ENCODE measurements at regions not wholly inside any gene's neighbourhood (a gene's known extent, or its start where the extent isn't known, plus 50 kb on each side); places are given as distances from the start of the nearest gene placed in this dataset.

- DNase-seq (ENCODE audit: low spot score) = no peak
- no peak for TF ChIP-seq CDX4 (CRISPR knock-in tag; IDR thresholded peaks at IDR 0.05; ENCODE audit: borderline replicate concordance)
- TF ChIP-seq FOXJ3 (CRISPR knock-in tag; IDR thresholded peaks at IDR 0.05; ENCODE audit: borderline replicate concordance) = no peak
- TF ChIP-seq, protein P1, sequence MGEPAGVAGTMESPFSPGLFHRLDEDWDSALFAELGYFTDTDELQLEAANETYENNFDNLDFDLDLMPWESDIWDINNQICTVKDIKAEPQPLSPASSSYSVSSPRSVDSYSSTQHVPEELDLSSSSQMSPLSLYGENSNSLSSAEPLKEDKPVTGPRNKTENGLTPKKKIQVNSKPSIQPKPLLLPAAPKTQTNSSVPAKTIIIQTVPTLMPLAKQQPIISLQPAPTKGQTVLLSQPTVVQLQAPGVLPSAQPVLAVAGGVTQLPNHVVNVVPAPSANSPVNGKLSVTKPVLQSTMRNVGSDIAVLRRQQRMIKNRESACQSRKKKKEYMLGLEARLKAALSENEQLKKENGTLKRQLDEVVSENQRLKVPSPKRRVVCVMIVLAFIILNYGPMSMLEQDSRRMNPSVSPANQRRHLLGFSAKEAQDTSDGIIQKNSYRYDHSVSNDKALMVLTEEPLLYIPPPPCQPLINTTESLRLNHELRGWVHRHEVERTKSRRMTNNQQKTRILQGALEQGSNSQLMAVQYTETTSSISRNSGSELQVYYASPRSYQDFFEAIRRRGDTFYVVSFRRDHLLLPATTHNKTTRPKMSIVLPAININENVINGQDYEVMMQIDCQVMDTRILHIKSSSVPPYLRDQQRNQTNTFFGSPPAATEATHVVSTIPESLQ (CRISPR knock-in tag; IDR thresholded peaks at IDR 0.05) = no peak
- no peak for TF ChIP-seq E2F4 (CRISPR knock-in tag; IDR thresholded peaks at IDR 0.05; ENCODE audit: borderline replicate concordance, low read depth)
- TF ChIP-seq ZNF138 (CRISPR knock-in tag; conservative IDR thresholded peaks at IDR 0.05) = no peak
- no peak for TF ChIP-seq STAT6 (CRISPR knock-in tag; conservative IDR thresholded peaks at IDR 0.05; ENCODE audit: low read depth)
- TF ChIP-seq NFYB (CRISPR knock-in tag; conservative IDR thresholded peaks at IDR 0.05; ENCODE audit: low read depth) = no peak
- TF ChIP-seq FOXK1 (CRISPR knock-in tag; IDR thresholded peaks at IDR 0.05) = no peak
- no peak for TF ChIP-seq ZNF232 (CRISPR knock-in tag; IDR thresholded peaks at IDR 0.05)
- TF ChIP-seq, protein P2, sequence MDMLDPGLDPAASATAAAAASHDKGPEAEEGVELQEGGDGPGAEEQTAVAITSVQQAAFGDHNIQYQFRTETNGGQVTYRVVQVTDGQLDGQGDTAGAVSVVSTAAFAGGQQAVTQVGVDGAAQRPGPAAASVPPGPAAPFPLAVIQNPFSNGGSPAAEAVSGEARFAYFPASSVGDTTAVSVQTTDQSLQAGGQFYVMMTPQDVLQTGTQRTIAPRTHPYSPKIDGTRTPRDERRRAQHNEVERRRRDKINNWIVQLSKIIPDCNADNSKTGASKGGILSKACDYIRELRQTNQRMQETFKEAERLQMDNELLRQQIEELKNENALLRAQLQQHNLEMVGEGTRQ (CRISPR knock-in tag; IDR thresholded peaks at IDR 0.05) = no peak
- no peak for TF ChIP-seq EMX1 (CRISPR knock-in tag; IDR thresholded peaks at IDR 0.05)
- TF ChIP-seq NR1H2 (CRISPR knock-in tag; IDR thresholded peaks at IDR 0.05) = no peak
- TF ChIP-seq ZBTB21 (CRISPR knock-in tag; IDR thresholded peaks at IDR 0.05; ENCODE audit: borderline replicate concordance) = no peak
- TF ChIP-seq, protein P3, sequence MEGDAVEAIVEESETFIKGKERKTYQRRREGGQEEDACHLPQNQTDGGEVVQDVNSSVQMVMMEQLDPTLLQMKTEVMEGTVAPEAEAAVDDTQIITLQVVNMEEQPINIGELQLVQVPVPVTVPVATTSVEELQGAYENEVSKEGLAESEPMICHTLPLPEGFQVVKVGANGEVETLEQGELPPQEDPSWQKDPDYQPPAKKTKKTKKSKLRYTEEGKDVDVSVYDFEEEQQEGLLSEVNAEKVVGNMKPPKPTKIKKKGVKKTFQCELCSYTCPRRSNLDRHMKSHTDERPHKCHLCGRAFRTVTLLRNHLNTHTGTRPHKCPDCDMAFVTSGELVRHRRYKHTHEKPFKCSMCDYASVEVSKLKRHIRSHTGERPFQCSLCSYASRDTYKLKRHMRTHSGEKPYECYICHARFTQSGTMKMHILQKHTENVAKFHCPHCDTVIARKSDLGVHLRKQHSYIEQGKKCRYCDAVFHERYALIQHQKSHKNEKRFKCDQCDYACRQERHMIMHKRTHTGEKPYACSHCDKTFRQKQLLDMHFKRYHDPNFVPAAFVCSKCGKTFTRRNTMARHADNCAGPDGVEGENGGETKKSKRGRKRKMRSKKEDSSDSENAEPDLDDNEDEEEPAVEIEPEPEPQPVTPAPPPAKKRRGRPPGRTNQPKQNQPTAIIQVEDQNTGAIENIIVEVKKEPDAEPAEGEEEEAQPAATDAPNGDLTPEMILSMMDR (IDR thresholded peaks at IDR 0.05) = no peak
- TF ChIP-seq ZNF396 (CRISPR knock-in tag; IDR thresholded peaks at IDR 0.05; ENCODE audit: borderline replicate concordance) = no peak
- TF ChIP-seq RELA (CRISPR knock-in tag; IDR thresholded peaks at IDR 0.05; ENCODE audit: borderline replicate concordance) = no peak
- TF ChIP-seq FOXP4 (CRISPR knock-in tag; IDR thresholded peaks at IDR 0.05) = no peak
- no peak for ATAC-seq
- H3K9me3 Mint-ChIP-seq = peaks cover 48% of the 10 kb centered on the region
- peaks cover 4% of the 10 kb centered on the region; the same call in 1 of the 2 replicates for H3K36me3 Mint-ChIP-seq
- ChIA-PET CTCF (no interaction called here), POLR2A (interaction anchor here (0.6 kb wide), 1 partner anchor 436 kb away, joined by 4 read pairs; no protein-coding TSS in a partner anchor)
- H3K27me3 Mint-ChIP-seq (ENCODE audit: low read depth) = no peaks in the 10 kb centered on the region; the same call in 1 of the 2 replicates
- no peak overlapping the region for H3K4me3 Mint-ChIP-seq
- H3K4me1 Mint-ChIP-seq = no peaks in the 10 kb centered on the region
- H3K27ac Mint-ChIP-seq = no peak overlapping the region
Observed at GRCh38 chr7:79730971-79731370, 277.5 kb upstream of the MAGI2 start.
